ENCODE measurements at regions not wholly inside any gene's neighbourhood (a gene's known extent, or its start where the extent isn't known, plus 50 kb on each side); places are given as distances from the start of the nearest gene placed in this dataset.
"Not testable (repeated sequence)": the region's sequence is repeated elsewhere in the genome, so short reads cannot be mapped to it uniquely, and the experiment has no call there.

- DNase-seq (ENCODE audit: low spot score) = no peak
These were observed 86.4 kb upstream of the SEZ6L start for GRCh38 chr22:26082866-26083265.

- DNase-seq (ENCODE audit: low spot score) = peak; percentile 6
These were observed 82.9 kb upstream of the SEZ6L start for GRCh38 chr22:26086359-26086758.

DNA sequence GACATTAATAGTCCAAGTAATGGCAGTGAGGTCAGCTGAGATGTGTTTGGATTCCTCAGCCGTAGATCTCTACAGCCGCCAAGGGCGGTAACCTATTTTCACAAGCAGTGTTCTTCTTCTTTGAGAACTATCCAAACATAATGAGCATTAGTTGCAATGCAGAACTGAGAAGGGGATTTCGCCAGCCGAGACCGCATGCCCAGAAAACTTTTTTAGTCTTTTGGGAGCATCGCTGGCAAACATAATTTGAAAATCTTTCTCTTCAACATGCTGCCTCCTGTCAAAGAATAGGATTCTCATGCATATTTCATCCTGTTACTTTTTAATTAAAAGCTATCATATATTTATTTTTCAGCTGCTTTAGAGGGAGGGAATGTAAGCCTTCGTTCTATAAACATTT lies 81.4 kb upstream of the SEZ6L start:
- DNase-seq (ENCODE audit: low spot score) = no peak

GRCh38 chr22:26090821-26091220 lies 78.4 kb upstream of the SEZ6L start:
- DNase-seq (ENCODE audit: low spot score) = no peak

GRCh38 chr22:26094497-26094896 lies 74.8 kb upstream of the SEZ6L start:
- DNase-seq (ENCODE audit: low spot score) = not testable (repeated sequence)

GRCh38 chr22:26095256-26095956 lies 73.9 kb upstream of the SEZ6L start:
- DNase-seq (ENCODE audit: low spot score) = no peak

DNA sequence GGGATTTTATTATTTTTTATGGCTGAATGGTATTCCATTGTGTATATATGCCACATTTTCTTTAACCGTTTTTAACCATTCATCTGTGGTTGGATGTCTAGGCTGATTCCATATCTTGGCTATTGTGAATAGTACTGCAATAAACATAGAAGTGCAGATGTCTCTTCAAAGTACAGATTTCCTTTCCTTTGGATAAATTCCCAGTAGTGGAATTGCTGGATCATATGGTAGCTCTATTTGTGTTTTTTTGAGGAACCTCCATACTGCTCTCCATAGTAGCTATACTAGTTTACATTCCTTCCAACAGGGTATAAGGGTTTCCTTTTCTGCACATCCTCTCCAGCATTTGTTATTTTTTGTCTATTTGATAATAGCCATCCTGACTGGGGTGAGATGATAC lies 71.9 kb upstream of the SEZ6L start:
- DNase-seq (ENCODE audit: low spot score) = no peak

DNA sequence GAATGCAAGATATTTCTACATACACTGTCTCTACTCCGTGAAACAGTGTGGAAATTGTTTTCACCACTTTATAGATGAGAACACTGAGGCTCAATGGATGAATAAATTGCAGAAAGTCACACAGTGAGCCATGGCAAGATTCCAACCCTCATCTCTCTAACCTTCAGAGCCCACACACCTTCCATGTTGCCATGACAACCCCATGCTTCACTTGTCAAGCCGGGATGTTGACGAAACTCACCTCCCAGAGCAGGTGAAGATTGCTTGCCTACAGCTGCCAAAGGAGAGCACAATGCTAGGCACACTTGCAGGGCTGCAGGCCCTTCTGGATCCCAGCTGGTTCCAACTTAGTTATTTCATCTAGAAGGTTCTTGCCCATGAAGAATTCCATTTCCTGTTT lies 71.4 kb upstream of the SEZ6L start:
- no peak for DNase-seq (ENCODE audit: low spot score)

DNA sequence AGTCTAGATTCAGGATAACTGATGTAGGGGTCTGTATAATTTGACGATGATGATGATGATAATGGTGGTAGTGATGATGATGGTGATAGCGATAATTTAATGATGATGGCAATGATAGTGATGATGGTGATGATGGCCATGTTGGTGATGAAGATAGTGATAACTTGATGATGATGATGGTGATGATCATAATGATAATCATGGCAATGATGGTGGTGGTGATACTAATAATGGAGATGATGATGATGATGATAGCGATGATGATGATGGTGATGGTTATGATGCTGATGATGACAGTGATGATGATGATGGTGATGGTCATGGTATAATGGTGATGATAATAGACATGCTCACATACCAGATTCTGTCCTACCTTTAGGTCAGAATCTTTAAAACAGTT lies 66.2 kb upstream of the SEZ6L start:
- no peak for DNase-seq (ENCODE audit: low spot score)

DNA sequence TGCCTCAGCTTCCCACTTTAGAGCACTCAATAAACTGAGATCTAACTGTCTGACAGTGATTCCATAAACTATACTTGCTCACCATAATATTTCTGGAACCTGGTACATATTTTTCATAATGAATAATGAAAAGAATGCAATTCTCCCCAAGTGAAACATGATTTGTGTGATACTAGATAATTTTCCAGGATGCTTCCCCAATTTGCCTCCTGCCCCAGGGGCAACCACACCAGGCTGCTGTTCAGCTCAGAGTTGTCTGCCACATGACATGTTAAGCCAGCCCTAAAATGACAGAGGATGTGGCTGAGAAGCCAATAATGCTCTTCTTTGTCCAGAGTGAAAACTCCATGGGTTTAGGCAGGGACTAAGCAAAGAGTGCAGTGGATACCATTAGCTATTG lies 62.9 kb upstream of the SEZ6L start:
- no peak for DNase-seq (ENCODE audit: low spot score)

GRCh38 chr22:26109686-26110315 lies 59.5 kb upstream of the SEZ6L start:
- DNase-seq (ENCODE audit: low spot score) = no peak

DNA sequence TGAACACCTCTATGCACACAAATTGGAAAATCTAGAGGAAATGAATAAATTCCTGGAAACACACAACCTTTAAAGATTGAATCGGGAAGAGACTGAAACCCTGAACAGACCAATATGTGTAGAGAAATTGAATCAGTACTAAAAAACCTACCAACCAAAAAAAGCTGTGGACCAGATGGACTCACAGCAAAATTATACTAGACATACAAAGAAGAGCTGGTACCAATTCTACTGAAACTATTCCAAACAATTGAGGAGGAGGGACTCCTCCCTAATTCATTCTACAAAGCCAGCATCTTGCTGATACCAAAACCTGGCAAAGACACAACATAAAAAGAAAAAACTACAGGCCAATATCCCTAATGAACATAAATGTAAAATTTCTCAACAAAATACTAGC lies 54.4 kb upstream of the SEZ6L start:
- no peak for DNase-seq (ENCODE audit: low spot score)

GRCh38 chr22:26115266-26115665 lies 54.0 kb upstream of the SEZ6L start:
- DNase-seq (ENCODE audit: low spot score) = no peak
